H9 (cell line): ENCODE measurements at regions not wholly inside any gene's neighbourhood (a gene's known extent, or its start where the extent isn't known, plus 50 kb on each side); places are given as distances from the start of the nearest gene placed in this dataset.
A peak's percentile ranks its signal among the peaks of the same experiment; 100 is the strongest.

Experiments
- DNase-seq: peaks from one replicate; pipeline ENCODE4 v3.0.0-alpha.2; 2017
- H2AFZ ChIP-seq: one replicate; pipeline ENCODE4 v1.6.1; 2013; ENCODE audit warnings: mild to moderate bottlenecking, low read length, control low read depth, moderate library complexity
- H2AK5ac ChIP-seq: 2 replicates; pipeline ENCODE4 v1.6.1; 2013; ENCODE audit warnings: low read length, control low read depth, mixed read lengths; ENCODE audit not compliant: insufficient read length
- H2BK120ac ChIP-seq: one replicate; pipeline ENCODE4 v1.6.1; 2013; ENCODE audit warnings: low read depth, mild to moderate bottlenecking, low read length, control low read depth, inconsistent platforms; ENCODE audit not compliant: poor library complexity, severe bottlenecking
- H2BK12ac ChIP-seq: 2 replicates; pipeline ENCODE4 v1.6.1; 2013; ENCODE audit warnings: low read length, control low read depth, mixed read lengths, low read depth; ENCODE audit not compliant: insufficient read length
- H2BK15ac ChIP-seq: 2 replicates; pipeline ENCODE4 v1.6.1; 2013; ENCODE audit warnings: low read depth, low read length, control low read depth
- H2BK20ac ChIP-seq: one replicate; pipeline ENCODE4 v1.6.1; 2013; ENCODE audit warnings: low read depth, mild to moderate bottlenecking, low read length, control low read depth, inconsistent platforms; ENCODE audit not compliant: poor library complexity, severe bottlenecking
- H2BK5ac ChIP-seq: 2 replicates; pipeline ENCODE4 v1.6.1; 2013; ENCODE audit warnings: low read length, control low read depth, mixed read lengths; ENCODE audit not compliant: insufficient read length
- H3K14ac ChIP-seq: 2 replicates; pipeline ENCODE4 v1.6.1; 2013; ENCODE audit warnings: low read length, control low read depth; ENCODE audit not compliant: insufficient read depth
- H3K18ac ChIP-seq: 2 replicates; pipeline ENCODE4 v1.6.1; 2013; ENCODE audit warnings: low read depth, mild to moderate bottlenecking, mixed read lengths, low read length, control low read depth; ENCODE audit not compliant: insufficient read length
- H3K23ac ChIP-seq: 2 replicates; pipeline ENCODE4 v1.6.1; 2013; ENCODE audit warnings: low read length, control low read depth, mixed read lengths, low read depth; ENCODE audit not compliant: insufficient read length
- H3K23me2 ChIP-seq: 2 replicates; pipeline ENCODE4 v1.6.1; 2013; ENCODE audit warnings: low read depth, mild to moderate bottlenecking, mixed read lengths, low read length, control low read depth; ENCODE audit not compliant: insufficient read length, poor library complexity, severe bottlenecking
- H3K27ac ChIP-seq: 2 replicates; pipeline ENCODE4 v1.5.1; 2013; ENCODE audit warnings: low read length, control low read depth, mixed read lengths, low read depth; ENCODE audit not compliant: insufficient read length
- H3K27me3 ChIP-seq: 2 replicates; pipeline ENCODE4 v1.6.1; 2013; ENCODE audit warnings: low read length, control low read depth, inconsistent platforms; ENCODE audit not compliant: insufficient read depth
- H3K4ac ChIP-seq: 2 replicates; pipeline ENCODE4 v1.6.1; 2013; ENCODE audit warnings: low read depth, mild to moderate bottlenecking, control low read depth, inconsistent platforms, low read length, moderate library complexity
- H3K4me1 ChIP-seq: 2 replicates; pipeline ENCODE4 v1.6.1; 2013; ENCODE audit warnings: low read length, control low read depth, inconsistent platforms; ENCODE audit not compliant: insufficient read depth
- H3K4me2 ChIP-seq: 2 replicates; pipeline ENCODE4 v1.6.1; 2013; ENCODE audit warnings: low read length, control low read depth, mixed read lengths; ENCODE audit not compliant: insufficient read length, insufficient read depth
- H3K56ac ChIP-seq: 2 replicates; pipeline ENCODE4 v1.6.1; 2013; ENCODE audit warnings: low read depth, mild to moderate bottlenecking, mixed read lengths, low read length, control low read depth; ENCODE audit not compliant: insufficient read length
- H3K79me1 ChIP-seq: 2 replicates; pipeline ENCODE4 v1.6.1; 2013; ENCODE audit warnings: low read depth, mild to moderate bottlenecking, moderate library complexity, low read length, control low read depth, inconsistent platforms; ENCODE audit not compliant: insufficient read depth, poor library complexity, severe bottlenecking
- H3K79me2 ChIP-seq: 2 replicates; pipeline ENCODE4 v1.6.1; 2013; ENCODE audit warnings: low read length, control low read depth, inconsistent platforms; ENCODE audit not compliant: insufficient read depth
- H3K9ac ChIP-seq: 2 replicates; pipeline ENCODE4 v1.6.1; 2013; ENCODE audit warnings: low read length, control low read depth, mixed read lengths; ENCODE audit not compliant: insufficient read length; ENCODE audit errors: extremely low read depth
- H3K9me3 ChIP-seq: one replicate; pipeline ENCODE4 v1.6.1; 2013; ENCODE audit warnings: low read depth, low read length, inconsistent platforms; ENCODE audit not compliant: control insufficient read depth
- H3T11ph ChIP-seq: one replicate; pipeline ENCODE4 v1.6.1; 2013; ENCODE audit warnings: mild to moderate bottlenecking, low read length, control low read depth, inconsistent platforms
- H4K20me1 ChIP-seq: one replicate; pipeline ENCODE4 v1.6.1; 2013; ENCODE audit not compliant: control insufficient read depth, insufficient read length, insufficient read depth
- H4K5ac ChIP-seq: 2 replicates; pipeline ENCODE4 v1.6.1; 2013; ENCODE audit warnings: low read depth, mild to moderate bottlenecking, mixed read lengths, low read length, control low read depth; ENCODE audit not compliant: insufficient read length
- H4K8ac ChIP-seq: replicated peaks from 2 replicates; pipeline ENCODE4 v1.6.1; 2013; ENCODE audit warnings: low read length, control low read depth, mixed read lengths, low read depth; ENCODE audit not compliant: insufficient read length
- H4K91ac ChIP-seq: 2 replicates; pipeline ENCODE4 v1.6.1; 2013; ENCODE audit warnings: low read depth, mild to moderate bottlenecking, moderate library complexity, mixed read lengths, low read length, control low read depth; ENCODE audit not compliant: insufficient read length
- H3K27ac Mint-ChIP-seq, 3 experiments: 2 replicates in 2 of 3; 3 replicates in 1 of 3; pipeline ENCODE4 v1.8.0; 2020 to 2021; ENCODE audit warnings: mixed read lengths in 3 of 3, mild to moderate bottlenecking in 1 of 3, moderate library complexity in 1 of 3
- H3K27me3 Mint-ChIP-seq: 2 replicates; pipeline ENCODE4 v1.8.0; 2021; ENCODE audit warnings: low read depth, mild to moderate bottlenecking, moderate library complexity, mixed read lengths
- H3K36me3 Mint-ChIP-seq, 3 experiments: 2 replicates in 2 of 3; 3 replicates in 1 of 3; pipeline ENCODE4 v1.8.0; 2020 to 2021; ENCODE audit warnings: low read depth in 3 of 3, mixed read lengths in 3 of 3; ENCODE audit not compliant: insufficient read depth in 1 of 3
- H3K4me1 Mint-ChIP-seq, 2 experiments: 2 replicates each; pipeline ENCODE4 v1.8.0; 2020; ENCODE audit warnings: mixed read lengths in 2 of 2
- H3K4me3 Mint-ChIP-seq, 2 experiments: 2 replicates in 1 of 2; 3 replicates in 1 of 2; pipeline ENCODE4 v1.8.0; 2020 to 2021; ENCODE audit warnings: mild to moderate bottlenecking in 2 of 2, mixed read lengths in 2 of 2, moderate library complexity in 1 of 2
- H3K9me3 Mint-ChIP-seq, 2 experiments: 2 replicates in 1 of 2; 3 replicates in 1 of 2; pipeline ENCODE4 v1.8.0; 2020; ENCODE audit warnings: mild to moderate bottlenecking in 2 of 2, mixed read lengths in 2 of 2, moderate library complexity in 1 of 2
- WGBS: extraction: QIAGEN DNeasy Blood & Tissue Kit; methylation state at CpG from one replicate; pipeline ENCODE4 v1.1.7; 2013; ENCODE audit warnings: missing lambda C conversion rate, low lambda C conversion rate, mixed read lengths; ENCODE audit not compliant: insufficient read length; ENCODE audit errors: extremely low coverage; 5-methylcytosine and 5-hydroxymethylcytosine counted together
- TF ChIP-seq, protein P1 (sequence below): fragments of 200-600 bp; sonication (generic); conservative IDR thresholded peaks from 3 replicates; pipeline ENCODE4 v1.8.0; 2021; ENCODE audit warnings: antibody characterized with exemption, mild to moderate bottlenecking

DNA sequence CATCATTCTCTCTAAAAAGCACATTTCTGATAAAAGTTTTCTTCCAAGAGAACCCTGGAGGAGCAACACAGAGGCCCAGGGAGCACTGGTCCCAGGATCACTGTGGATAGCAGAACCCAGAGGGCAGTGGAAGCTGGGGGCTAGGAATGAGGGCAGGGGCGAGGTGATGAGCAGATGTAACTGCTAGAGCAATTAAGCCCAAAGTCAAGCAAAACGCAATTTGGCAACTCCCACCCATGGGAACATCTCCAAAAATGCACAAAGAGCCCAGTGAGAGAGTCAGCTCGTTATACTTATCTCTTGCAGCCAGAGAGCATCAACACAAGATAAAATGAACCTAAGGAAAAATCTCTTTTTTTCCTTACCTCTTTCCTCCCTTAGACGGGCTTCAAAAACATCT is 284.2 kb downstream of the TBC1D4 start:
- Mint-ChIP-seq H3K4me3 (no peak overlapping the region), H3K4me1 (peaks cover 6 to 13% of the 10 kb centered on the region in 2 experiments), H3K27me3 (no peaks in the 10 kb centered on the region), H3K9me3 (no peaks in the 10 kb centered on the region), H3K36me3 (no peaks in the 10 kb centered on the region; a peak in 1 of 7 replicates), H3K27ac (peak overlapping the region in 1 of 3 experiments; percentile 48; a peak in 2 of 7 replicates)
- WGBS = no CpG with 5 or more reads among the region's 4 CpGs
- no peak overlapping the region for H3K56ac ChIP-seq
- H4K20me1 ChIP-seq = no peaks in the 10 kb centered on the region
- TF ChIP-seq, protein P1, sequence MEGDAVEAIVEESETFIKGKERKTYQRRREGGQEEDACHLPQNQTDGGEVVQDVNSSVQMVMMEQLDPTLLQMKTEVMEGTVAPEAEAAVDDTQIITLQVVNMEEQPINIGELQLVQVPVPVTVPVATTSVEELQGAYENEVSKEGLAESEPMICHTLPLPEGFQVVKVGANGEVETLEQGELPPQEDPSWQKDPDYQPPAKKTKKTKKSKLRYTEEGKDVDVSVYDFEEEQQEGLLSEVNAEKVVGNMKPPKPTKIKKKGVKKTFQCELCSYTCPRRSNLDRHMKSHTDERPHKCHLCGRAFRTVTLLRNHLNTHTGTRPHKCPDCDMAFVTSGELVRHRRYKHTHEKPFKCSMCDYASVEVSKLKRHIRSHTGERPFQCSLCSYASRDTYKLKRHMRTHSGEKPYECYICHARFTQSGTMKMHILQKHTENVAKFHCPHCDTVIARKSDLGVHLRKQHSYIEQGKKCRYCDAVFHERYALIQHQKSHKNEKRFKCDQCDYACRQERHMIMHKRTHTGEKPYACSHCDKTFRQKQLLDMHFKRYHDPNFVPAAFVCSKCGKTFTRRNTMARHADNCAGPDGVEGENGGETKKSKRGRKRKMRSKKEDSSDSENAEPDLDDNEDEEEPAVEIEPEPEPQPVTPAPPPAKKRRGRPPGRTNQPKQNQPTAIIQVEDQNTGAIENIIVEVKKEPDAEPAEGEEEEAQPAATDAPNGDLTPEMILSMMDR = no peak
- no peak for DNase-seq
- no peak overlapping the region for H2BK15ac ChIP-seq
- H2BK5ac ChIP-seq = no peak overlapping the region
- H3K18ac ChIP-seq = no peak overlapping the region
- no peak overlapping the region for H3K4me2 ChIP-seq
- no peak overlapping the region for H2AFZ ChIP-seq
- no peak overlapping the region for H2BK12ac ChIP-seq
- no peak overlapping the region for H3K14ac ChIP-seq
- H3T11ph ChIP-seq = no peak overlapping the region
- H3K9me3 ChIP-seq = no peaks in the 10 kb centered on the region
- no peak overlapping the region for H4K5ac ChIP-seq
- H3K79me2 ChIP-seq = no peaks in the 10 kb centered on the region
- H3K9ac ChIP-seq = no peak overlapping the region
- H3K79me1 ChIP-seq = no peaks in the 10 kb centered on the region
- no peak overlapping the region for H2BK120ac ChIP-seq
- no peak overlapping the region for H3K27ac ChIP-seq
- no peak overlapping the region for H4K91ac ChIP-seq
- no peaks in the 10 kb centered on the region for H3K23me2 ChIP-seq
- no peak overlapping the region for H2BK20ac ChIP-seq
- no peak overlapping the region for H3K4ac ChIP-seq
- no peak overlapping the region for H3K23ac ChIP-seq
- H4K8ac ChIP-seq = no peak overlapping the region
- H3K4me1 ChIP-seq = no peaks in the 10 kb centered on the region
- H3K27me3 ChIP-seq = no peaks in the 10 kb centered on the region
- no peak overlapping the region for H2AK5ac ChIP-seq
